EL (cell line): ENCODE measurements at regions not wholly inside any gene's neighbourhood (a gene's known extent, or its start where the extent isn't known, plus 50 kb on each side); places are given as distances from the start of the nearest gene placed in this dataset.

Experiments
- DNase-seq: peaks from one replicate; pipeline ENCODE4 v3.0.0-alpha.2; 2016

- no peak for DNase-seq
These were observed 261.3 kb downstream of the FOXO1 start for GRCh38 chr13:40404967-40405716.

- DNase-seq = peak; percentile 82
These were observed 259.9 kb downstream of the FOXO1 start for GRCh38 chr13:40406405-40407120.

- no peak for DNase-seq
These were observed 258.9 kb downstream of the FOXO1 start for GRCh38 chr13:40407567-40407966.

GRCh38 chr13:40408602-40409001, 257.8 kb downstream of the FOXO1 start:
- peak; percentile 90 for DNase-seq

- no peak for DNase-seq
These were observed 257.2 kb downstream of the FOXO1 start for GRCh38 chr13:40409278-40409677.

- DNase-seq = no peak
These were observed 256.1 kb downstream of the FOXO1 start for GRCh38 chr13:40410315-40410714.

- DNase-seq = no peak
These were observed 246.2 kb downstream of the FOXO1 start for GRCh38 chr13:40420160-40420740.

GRCh38 chr13:40422588-40423235, 243.7 kb downstream of the FOXO1 start:
- DNase-seq = no peak

GRCh38 chr13:40428354-40428753, 238.1 kb downstream of the FOXO1 start:
- DNase-seq = no peak

- DNase-seq = no peak
These were observed 236.5 kb downstream of the FOXO1 start for GRCh38 chr13:40429706-40430545.

GRCh38 chr13:40432018-40432978, 234.1 kb downstream of the FOXO1 start:
- DNase-seq = no peak

- no peak for DNase-seq
These were observed 233.4 kb downstream of the FOXO1 start for GRCh38 chr13:40433001-40433400.

- no peak for DNase-seq
These were observed 232.9 kb downstream of the FOXO1 start for GRCh38 chr13:40433577-40433976.

- no peak for DNase-seq
These were observed 231.7 kb downstream of the FOXO1 start for GRCh38 chr13:40434516-40435397.

- no peak for DNase-seq
These were observed 228.3 kb downstream of the FOXO1 start for GRCh38 chr13:40438022-40438680.

- DNase-seq = no peak
These were observed 227.2 kb downstream of the FOXO1 start for GRCh38 chr13:40438999-40439797.

- DNase-seq = no peak
These were observed 226.5 kb downstream of the FOXO1 start for GRCh38 chr13:40439928-40440327.

- no peak for DNase-seq
These were observed 225.2 kb downstream of the FOXO1 start for GRCh38 chr13:40440990-40441820.
